Activated naive CD8-positive, alpha-beta T cell treated with anti-CD3 and anti-CD28 coated beads for 36 hours (primary cell): ENCODE measurements at regions not wholly inside any gene's neighbourhood (a gene's known extent, or its start where the extent isn't known, plus 50 kb on each side); places are given as distances from the start of the nearest gene placed in this dataset.

ENCODE experiments used
- DNase-seq: peaks from one replicate; pipeline ENCODE4 v3.0.0; 2021
- H3K27ac Mint-ChIP-seq: one replicate; pipeline ENCODE4 v1.8.0; 2022; ENCODE audit warnings: mild to moderate bottlenecking, moderate library complexity, mixed read lengths
- H3K27me3 Mint-ChIP-seq: one replicate; pipeline ENCODE4 v1.8.0; 2022; ENCODE audit warnings: mild to moderate bottlenecking, mixed read lengths
- H3K36me3 Mint-ChIP-seq: one replicate; pipeline ENCODE4 v1.8.0; 2021; ENCODE audit warnings: mild to moderate bottlenecking, mixed read lengths
- H3K4me1 Mint-ChIP-seq: one replicate; pipeline ENCODE4 v1.8.0; 2021; ENCODE audit warnings: mixed read lengths
- H3K4me3 Mint-ChIP-seq: one replicate; pipeline ENCODE4 v1.8.0; 2022; ENCODE audit warnings: mild to moderate bottlenecking, moderate library complexity, mixed read lengths
- H3K9me3 Mint-ChIP-seq: one replicate; pipeline ENCODE4 v1.8.0; 2022; ENCODE audit warnings: mixed read lengths

DNA sequence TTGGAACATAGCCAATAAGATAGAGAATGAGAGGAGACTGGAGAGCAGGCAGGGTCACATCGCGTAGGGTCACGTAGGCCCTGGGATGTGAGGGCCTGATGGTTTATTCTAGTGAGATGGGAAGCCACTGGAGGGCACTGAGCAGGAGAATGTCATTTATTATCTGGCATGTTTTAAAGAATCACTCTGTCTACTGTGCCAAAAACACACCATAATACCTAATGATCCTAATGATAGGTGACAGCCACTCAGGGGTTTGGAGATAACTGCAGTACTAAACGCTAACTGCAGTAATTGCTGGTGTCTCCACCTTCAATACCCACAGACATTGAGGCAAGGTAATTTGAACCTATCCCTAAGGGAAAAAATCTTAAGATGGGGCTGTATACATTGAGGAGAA is 185.4 kb downstream of the TTLL7 start:
- Mint-ChIP-seq H3K27ac (no peak overlapping the region), H3K36me3 (no peaks in the 10 kb centered on the region), H3K27me3 (no peaks in the 10 kb centered on the region), H3K4me1 (no peaks in the 10 kb centered on the region), H3K4me3 (no peak overlapping the region), H3K9me3 (no peaks in the 10 kb centered on the region)
- DNase-seq = no peak

DNA sequence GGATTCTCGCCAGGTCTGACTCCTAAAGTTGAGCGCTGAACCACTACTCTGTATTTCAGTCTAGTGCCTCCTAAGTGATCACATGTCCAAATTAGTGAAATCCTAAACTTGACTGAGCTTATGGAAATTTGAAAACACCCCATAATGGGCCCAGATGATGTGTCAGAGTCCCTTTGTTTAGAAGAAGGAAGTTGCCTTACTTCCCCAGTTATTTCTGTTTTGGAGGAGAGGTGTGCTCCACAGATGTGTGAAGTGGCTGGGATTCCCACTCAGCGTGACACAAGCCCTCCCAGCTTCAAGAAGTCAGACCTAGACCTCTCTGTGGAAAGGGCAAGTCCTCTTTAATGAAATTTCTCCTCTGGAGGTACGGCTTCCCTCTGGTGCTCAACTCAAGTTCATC is 188.8 kb downstream of the TTLL7 start:
- Mint-ChIP-seq H3K27ac (no peak overlapping the region), H3K9me3 (no peaks in the 10 kb centered on the region), H3K4me1 (no peaks in the 10 kb centered on the region), H3K27me3 (no peaks in the 10 kb centered on the region), H3K36me3 (no peaks in the 10 kb centered on the region), H3K4me3 (no peak overlapping the region)
- DNase-seq = no peak

DNA sequence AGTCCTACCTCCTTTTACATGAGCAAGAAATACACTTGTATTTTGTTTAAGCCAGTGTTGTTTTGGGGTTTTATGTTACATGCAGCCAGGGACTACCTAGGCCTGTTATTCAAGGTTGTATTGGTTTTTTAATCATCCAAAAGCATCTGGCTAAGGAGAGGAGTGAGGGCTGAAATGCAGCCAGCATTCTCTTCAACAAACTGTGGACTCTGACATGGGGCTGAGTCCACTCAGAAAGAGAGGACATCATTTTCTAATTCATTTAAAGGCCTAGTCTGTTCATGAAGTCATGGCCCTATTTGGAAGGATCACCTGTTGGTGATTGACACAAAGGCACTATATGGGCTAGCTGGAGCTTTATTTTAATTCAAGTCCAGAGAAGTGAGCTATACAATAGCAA is 190.4 kb downstream of the TTLL7 start:
- Mint-ChIP-seq H3K36me3 (no peaks in the 10 kb centered on the region), H3K9me3 (no peaks in the 10 kb centered on the region), H3K4me1 (no peaks in the 10 kb centered on the region), H3K27me3 (no peaks in the 10 kb centered on the region), H3K4me3 (no peak overlapping the region), H3K27ac (no peak overlapping the region)
- no peak for DNase-seq

DNA sequence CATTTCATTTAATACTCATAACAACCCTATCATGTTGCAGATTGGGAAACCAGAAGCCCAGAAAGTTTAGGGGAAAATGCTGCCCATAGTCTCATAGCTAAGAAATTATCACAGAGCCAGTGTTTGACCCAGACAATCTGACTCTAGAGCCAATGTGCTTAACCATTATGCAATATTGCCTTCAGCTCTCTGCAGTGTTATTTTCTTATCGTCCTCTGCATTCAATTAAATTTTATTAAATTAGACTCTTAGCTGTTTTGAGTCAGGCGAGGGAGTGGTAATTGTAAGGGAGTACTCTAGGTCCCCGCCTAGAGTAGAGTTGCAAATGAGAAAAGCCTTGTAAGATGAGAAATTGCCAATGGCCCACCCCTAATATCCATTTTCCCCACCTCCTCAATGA is 191.1 kb downstream of the TTLL7 start:
- Mint-ChIP-seq H3K4me3 (no peak overlapping the region), H3K4me1 (no peaks in the 10 kb centered on the region), H3K27ac (no peak overlapping the region), H3K36me3 (no peaks in the 10 kb centered on the region), H3K9me3 (no peaks in the 10 kb centered on the region), H3K27me3 (no peaks in the 10 kb centered on the region)
- no peak for DNase-seq

DNA sequence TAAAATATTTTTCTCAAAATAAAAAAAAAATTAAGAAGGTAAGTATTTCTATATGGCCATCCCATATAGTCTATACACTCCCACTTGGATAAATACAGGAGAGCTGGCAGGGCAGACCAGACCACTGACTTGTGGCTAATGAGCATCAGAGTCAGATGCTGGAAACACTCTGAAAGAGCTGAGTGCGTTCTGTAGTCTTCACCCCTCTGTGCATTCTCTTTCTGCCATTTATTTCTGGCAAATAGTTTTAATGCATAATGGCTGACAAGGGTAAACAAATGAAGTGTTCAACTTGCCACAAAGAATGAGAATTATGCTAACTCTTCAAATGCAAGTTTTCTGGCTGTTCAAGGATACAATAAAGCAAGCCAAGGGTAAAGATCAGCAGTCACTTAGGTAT is 191.7 kb downstream of the TTLL7 start:
- Mint-ChIP-seq H3K4me1 (no peaks in the 10 kb centered on the region), H3K36me3 (no peaks in the 10 kb centered on the region), H3K9me3 (no peaks in the 10 kb centered on the region), H3K27ac (no peak overlapping the region), H3K4me3 (no peak overlapping the region), H3K27me3 (no peaks in the 10 kb centered on the region)
- no peak for DNase-seq

DNA sequence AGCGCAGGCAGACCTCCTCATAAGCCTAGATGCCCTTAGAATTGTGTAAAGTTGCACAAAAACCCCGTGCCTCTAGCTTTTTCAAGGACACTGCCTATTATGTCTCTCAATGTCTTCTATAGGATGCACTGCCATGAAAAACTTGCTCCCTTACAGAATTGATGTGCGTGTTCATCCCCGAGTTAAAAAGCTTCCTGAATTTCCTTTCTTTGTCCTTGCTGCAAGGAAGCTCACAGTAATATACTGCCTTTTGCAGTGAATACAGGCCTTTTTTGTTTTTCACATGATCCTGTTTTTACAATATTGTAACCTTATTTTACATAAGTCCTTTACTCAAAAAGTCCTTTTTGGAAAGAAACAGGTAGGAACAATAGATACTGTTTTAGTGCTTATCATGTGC is 193.0 kb downstream of the TTLL7 start:
- no peaks in the 10 kb centered on the region for H3K9me3 Mint-ChIP-seq
- DNase-seq = no peak
- no peak overlapping the region for H3K27ac Mint-ChIP-seq
- no peaks in the 10 kb centered on the region for H3K4me1 Mint-ChIP-seq
- H3K4me3 Mint-ChIP-seq = no peak overlapping the region
- no peaks in the 10 kb centered on the region for H3K27me3 Mint-ChIP-seq
- H3K36me3 Mint-ChIP-seq = peaks cover 2% of the 10 kb centered on the region

DNA sequence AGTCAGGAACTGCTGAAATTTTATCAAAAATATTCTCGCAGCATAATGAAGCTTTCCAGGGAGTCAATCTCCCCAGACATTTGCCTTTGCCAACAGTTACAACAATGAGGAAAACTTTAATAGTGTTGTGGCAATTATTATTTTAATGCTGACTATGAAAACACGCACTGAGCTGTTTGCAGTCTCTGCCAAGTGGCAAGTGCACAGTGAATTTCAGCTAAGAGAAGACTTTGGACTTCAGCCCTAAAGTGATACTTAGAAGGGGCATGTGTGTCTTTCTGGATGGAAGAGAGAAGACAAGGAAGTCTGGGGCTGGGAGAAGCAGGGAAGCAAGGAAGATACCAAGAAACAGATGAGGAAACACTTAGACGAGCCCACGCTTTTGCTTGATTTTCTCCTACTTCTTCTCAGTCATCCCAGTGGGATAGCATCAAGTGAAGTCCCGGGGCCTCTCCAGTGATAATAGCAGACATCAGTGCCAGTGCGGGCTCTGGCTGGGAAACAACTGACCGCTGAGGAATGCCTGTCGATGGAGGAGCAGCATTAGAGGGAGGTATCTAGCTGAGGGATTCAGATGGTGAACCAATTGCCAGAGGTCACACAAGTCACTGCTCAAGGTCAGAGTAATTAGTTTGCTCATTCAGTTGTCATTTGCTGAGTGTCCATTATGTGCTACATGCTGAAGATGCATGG is 196.3 kb downstream of the TTLL7 start:
- peaks cover 2% of the 10 kb centered on the region for H3K36me3 Mint-ChIP-seq
- H3K27ac Mint-ChIP-seq = no peak overlapping the region
- no peak for DNase-seq
- H3K27me3 Mint-ChIP-seq = no peaks in the 10 kb centered on the region
- H3K9me3 Mint-ChIP-seq = no peaks in the 10 kb centered on the region
- no peak overlapping the region for H3K4me3 Mint-ChIP-seq
- no peaks in the 10 kb centered on the region for H3K4me1 Mint-ChIP-seq

DNA sequence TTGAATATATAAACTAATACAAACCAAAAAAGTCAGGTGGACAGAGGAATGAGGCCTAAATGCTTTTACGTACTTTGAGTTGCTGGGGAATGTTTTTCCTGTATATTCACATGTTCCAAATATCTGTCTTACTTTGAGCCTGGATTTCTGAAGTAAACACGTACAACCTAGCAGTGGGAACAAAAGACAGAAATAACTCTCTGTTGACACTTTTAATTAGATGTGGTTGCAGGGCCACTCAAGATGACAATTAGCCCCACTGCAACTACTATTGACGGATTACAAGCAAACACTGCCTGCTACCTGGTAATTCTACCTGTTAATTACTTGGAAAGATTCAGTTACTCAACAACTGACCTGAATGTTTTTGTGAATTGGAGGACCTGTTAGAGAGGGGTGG is 196.9 kb downstream of the TTLL7 start:
- Mint-ChIP-seq H3K9me3 (no peaks in the 10 kb centered on the region), H3K4me3 (no peak overlapping the region), H3K4me1 (no peaks in the 10 kb centered on the region), H3K36me3 (peaks cover 2% of the 10 kb centered on the region), H3K27ac (no peak overlapping the region), H3K27me3 (no peaks in the 10 kb centered on the region)
- DNase-seq = no peak

DNA sequence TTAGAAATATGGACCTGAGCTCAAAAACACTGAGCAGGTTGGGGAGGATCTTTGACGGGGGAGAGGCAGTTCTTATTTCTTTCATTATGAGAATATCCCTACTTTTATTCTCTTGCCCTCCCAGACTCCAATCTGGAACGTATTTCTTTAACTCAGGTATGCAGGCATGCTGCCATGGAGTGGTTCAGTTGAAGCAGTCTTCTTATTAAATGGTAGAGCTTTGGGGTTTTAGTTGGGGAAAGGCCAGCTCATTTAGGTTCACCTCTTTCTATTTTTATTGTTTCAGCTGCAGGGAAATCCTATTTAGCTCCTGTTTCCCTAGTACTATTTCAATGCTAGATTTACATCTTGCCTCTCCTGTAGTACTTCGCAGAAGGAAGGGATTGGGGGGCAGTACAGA is 198.9 kb downstream of the TTLL7 start:
- Mint-ChIP-seq H3K36me3 (peaks cover 2% of the 10 kb centered on the region), H3K27ac (no peak overlapping the region), H3K4me1 (no peaks in the 10 kb centered on the region), H3K27me3 (no peaks in the 10 kb centered on the region), H3K9me3 (no peaks in the 10 kb centered on the region), H3K4me3 (no peak overlapping the region)
- DNase-seq = no peak

DNA sequence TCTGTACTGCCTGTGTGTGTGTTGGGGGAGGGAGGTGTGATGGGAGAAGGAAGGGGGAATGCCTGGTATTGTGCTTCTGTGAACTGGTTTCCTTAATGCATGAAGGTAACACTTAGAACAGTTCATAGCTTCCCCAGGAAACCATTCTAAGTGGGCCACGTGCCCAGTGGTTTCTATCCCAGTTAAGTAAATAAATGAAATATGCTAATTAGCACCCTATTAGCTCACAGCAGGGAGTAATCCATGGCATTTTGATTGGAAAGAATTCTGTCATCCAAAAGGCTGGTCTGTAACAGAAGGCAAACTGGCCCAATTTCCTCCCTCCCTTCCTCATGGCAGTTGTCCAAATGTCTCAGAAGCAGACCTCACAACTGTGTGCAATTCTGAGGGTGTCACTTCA is 199.3 kb downstream of the TTLL7 start:
- Mint-ChIP-seq H3K4me3 (no peak overlapping the region), H3K27ac (no peak overlapping the region), H3K9me3 (no peaks in the 10 kb centered on the region), H3K27me3 (no peaks in the 10 kb centered on the region), H3K4me1 (no peaks in the 10 kb centered on the region), H3K36me3 (peaks cover 2% of the 10 kb centered on the region)
- DNase-seq = no peak

DNA sequence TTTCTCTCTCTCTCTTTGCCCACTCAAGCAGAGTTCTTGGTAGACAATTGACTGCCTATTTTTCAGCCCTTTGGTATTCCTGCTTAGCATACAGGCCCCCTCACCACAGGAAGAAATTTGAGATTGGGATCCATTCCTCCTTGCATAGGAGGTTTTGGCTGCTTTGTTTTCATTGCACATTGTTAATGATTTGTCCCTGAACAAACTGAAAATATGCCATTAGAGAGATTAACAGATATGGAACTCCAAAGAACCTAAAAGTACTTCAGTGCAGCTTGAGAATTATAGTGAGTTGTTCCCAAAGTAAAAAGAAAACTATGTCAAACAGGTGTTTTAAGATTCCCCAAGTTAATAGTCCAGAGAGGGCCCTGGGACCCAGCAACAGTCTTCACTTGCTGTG is 200.0 kb downstream of the TTLL7 start:
- Mint-ChIP-seq H3K4me3 (no peak overlapping the region), H3K27me3 (no peaks in the 10 kb centered on the region), H3K4me1 (no peaks in the 10 kb centered on the region), H3K27ac (no peak overlapping the region), H3K9me3 (no peaks in the 10 kb centered on the region), H3K36me3 (peaks cover 2% of the 10 kb centered on the region)
- DNase-seq = no peak

DNA sequence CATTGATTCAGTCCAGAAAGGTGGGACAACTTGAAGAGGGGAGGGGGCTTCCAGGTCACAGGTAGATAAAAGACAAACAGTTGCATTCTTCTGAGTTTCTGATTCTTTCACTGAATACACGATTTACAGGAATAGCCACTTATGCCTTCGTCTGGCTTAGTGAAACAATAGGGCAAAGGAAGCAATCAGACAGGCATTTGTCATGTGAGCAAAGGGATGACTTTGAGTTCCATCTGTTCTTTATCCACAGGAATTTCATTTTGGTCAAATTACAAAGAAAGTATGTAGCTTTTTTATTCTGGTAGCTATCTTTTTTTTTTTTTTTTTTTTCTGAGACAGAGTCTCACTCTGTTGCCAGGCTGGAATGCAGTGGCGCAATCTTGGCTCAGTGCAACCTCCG is 202.5 kb downstream of the TTLL7 start:
- no peak for DNase-seq
- Mint-ChIP-seq H3K9me3 (no peaks in the 10 kb centered on the region), H3K36me3 (peaks cover 2% of the 10 kb centered on the region), H3K27me3 (no peaks in the 10 kb centered on the region), H3K4me1 (no peaks in the 10 kb centered on the region), H3K4me3 (no peak overlapping the region), H3K27ac (no peak overlapping the region)

DNA sequence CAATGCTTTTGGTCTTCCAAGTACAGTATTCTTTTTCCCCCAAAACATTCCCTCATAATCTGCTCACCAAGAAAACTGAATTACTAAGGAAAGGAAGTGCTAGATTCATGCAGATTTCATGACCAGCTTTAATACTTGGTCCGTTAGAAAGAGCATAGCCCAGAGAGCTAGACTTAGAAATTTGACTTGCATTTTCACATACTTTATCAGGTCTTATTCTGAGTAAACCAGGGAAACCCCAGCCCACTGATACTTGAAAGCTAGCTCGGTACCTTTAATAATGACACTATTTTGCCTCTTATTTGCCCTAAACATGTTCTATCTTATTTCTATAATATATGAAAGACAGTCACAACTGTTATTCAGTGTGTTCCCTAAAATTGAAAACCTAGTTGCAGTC is 204.5 kb downstream of the TTLL7 start:
- Mint-ChIP-seq H3K4me1 (no peaks in the 10 kb centered on the region), H3K9me3 (no peaks in the 10 kb centered on the region), H3K27me3 (no peaks in the 10 kb centered on the region), H3K27ac (no peak overlapping the region), H3K4me3 (no peak overlapping the region), H3K36me3 (no peaks in the 10 kb centered on the region)
- DNase-seq = no peak

DNA sequence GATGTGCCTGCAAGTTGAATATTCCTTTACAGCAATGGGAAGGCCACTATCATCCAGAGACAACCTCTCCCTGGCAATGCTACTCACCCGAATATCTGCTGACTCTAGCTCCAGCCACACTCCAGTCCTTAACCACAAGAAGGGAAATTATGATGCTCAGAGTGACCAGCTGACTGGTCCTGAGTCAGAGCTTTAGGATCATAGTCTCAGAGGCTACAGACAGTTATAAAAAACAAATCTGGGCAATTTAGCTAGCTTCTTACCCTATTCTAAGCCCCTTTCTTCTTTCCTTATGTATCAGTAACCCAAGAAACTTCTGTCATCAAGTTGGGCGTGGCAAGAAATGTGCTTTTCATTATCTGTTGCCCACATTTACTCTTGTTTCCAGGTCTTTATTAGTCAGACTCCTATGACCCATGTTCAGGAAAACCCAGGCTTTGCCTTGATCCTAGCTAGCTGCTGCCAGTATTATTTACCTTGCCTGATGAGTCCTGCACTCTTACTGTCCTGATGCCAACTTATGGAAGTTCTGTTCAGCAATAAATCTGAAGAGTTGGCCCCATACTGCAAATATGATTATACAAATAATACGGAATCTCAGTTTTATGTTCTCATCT is 207.0 kb downstream of the TTLL7 start:
- H3K4me1 Mint-ChIP-seq = no peaks in the 10 kb centered on the region
- DNase-seq = no peak
- no peak overlapping the region for H3K4me3 Mint-ChIP-seq
- no peak overlapping the region for H3K27ac Mint-ChIP-seq
- H3K36me3 Mint-ChIP-seq = no peaks in the 10 kb centered on the region
- H3K9me3 Mint-ChIP-seq = no peaks in the 10 kb centered on the region
- no peaks in the 10 kb centered on the region for H3K27me3 Mint-ChIP-seq

DNA sequence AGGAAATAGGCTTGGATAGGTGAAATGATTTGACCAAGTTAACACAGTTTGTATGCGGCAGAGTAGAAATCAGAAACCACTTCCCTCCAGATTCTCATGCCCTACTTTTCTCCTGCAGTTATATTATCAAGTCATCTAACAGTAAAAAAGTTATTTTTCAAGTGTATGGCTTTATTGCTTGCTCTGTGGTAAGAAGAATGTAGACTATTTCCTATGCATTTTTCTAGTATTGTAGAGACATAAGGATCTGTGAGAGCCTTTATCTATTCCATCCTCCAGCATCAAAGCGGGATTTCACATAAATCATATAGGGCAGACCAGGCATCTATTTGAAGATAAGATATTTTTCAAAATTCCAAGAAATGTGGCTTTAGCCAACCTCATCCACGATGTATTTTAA is 208.5 kb downstream of the TTLL7 start:
- H3K27me3 Mint-ChIP-seq = no peaks in the 10 kb centered on the region
- no peak overlapping the region for H3K4me3 Mint-ChIP-seq
- H3K9me3 Mint-ChIP-seq = no peaks in the 10 kb centered on the region
- DNase-seq = no peak
- no peak overlapping the region for H3K27ac Mint-ChIP-seq
- no peaks in the 10 kb centered on the region for H3K36me3 Mint-ChIP-seq
- H3K4me1 Mint-ChIP-seq = no peaks in the 10 kb centered on the region

DNA sequence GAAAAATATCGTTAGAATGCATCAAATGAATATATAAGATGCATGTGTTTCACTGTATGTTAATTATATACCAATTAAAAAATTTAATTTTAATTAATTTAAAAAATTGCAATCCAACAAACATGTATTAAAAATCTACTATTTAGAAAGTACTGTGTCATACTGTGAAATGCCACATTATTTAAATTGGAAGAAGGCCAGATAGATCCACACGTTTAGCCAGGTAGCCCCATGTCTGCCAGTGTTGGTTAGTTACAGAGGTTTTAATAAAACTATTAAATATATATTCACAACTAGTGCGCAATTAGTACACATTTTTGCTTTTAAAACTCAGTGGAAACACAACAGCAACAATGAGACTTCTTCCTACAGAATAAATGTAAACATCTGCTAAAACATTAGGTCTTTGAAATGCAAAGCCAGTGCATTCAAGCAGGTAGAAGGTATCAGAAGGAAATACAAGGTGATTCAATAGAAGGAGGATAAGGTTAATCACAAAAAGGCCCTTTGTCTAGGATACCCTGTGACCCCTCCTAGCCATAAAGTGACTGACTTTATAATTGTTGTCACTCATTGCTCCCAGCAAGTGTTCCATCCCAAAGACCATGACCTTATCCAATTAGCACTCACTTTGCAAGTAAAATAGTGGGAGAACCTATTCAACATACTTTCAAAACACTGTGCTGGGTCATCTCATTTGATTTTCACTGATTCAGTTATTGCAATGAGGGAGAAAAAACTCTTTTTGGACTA is 211.5 kb downstream of the TTLL7 start:
- DNase-seq = no peak
- H3K27me3 Mint-ChIP-seq = no peaks in the 10 kb centered on the region
- no peaks in the 10 kb centered on the region for H3K4me1 Mint-ChIP-seq
- H3K27ac Mint-ChIP-seq = no peak overlapping the region
- peaks cover 7% of the 10 kb centered on the region for H3K9me3 Mint-ChIP-seq
- H3K36me3 Mint-ChIP-seq = no peaks in the 10 kb centered on the region
- H3K4me3 Mint-ChIP-seq = no peak overlapping the region
